Progenitor cell of endocrine pancreas (in vitro differentiated cells): ENCODE measurements at regions not wholly inside any gene's neighbourhood (a gene's known extent, or its start where the extent isn't known, plus 50 kb on each side); places are given as distances from the start of the nearest gene placed in this dataset.

Source experiments
- DNase-seq: peaks from one replicate; pipeline ENCODE4 v3.0.0; 2021; ENCODE audit warnings: low spot score; ENCODE audit not compliant: unreplicated experiment
- H3K27ac Mint-ChIP-seq: 2 replicates; pipeline ENCODE4 v1.8.0; 2021; ENCODE audit warnings: mild to moderate bottlenecking, moderate library complexity, mixed read lengths
- H3K27me3 Mint-ChIP-seq: 2 replicates; pipeline ENCODE4 v1.8.0; 2021; ENCODE audit warnings: mixed read lengths
- H3K36me3 Mint-ChIP-seq: 2 replicates; pipeline ENCODE4 v1.8.0; 2022; ENCODE audit warnings: mixed read lengths; ENCODE audit not compliant: insufficient read depth
- H3K4me1 Mint-ChIP-seq: 2 replicates; pipeline ENCODE4 v1.8.0; 2021; ENCODE audit warnings: low read depth, mixed read lengths
- H3K4me3 Mint-ChIP-seq: 2 replicates; pipeline ENCODE4 v1.8.0; 2021; ENCODE audit warnings: low read depth, mild to moderate bottlenecking, moderate library complexity, mixed read lengths
- H3K9me3 Mint-ChIP-seq: 2 replicates; pipeline ENCODE4 v1.8.0; 2021; ENCODE audit warnings: low read depth, mixed read lengths
- TF ChIP-seq, protein P1 (sequence below): fragments of 200-600 bp; sonication (generic); IDR thresholded peaks from one replicate; pipeline ENCODE4 v1.5.0; 2021; ENCODE audit warnings: antibody characterized with exemption, mild to moderate bottlenecking; ENCODE audit not compliant: unreplicated experiment

DNA sequence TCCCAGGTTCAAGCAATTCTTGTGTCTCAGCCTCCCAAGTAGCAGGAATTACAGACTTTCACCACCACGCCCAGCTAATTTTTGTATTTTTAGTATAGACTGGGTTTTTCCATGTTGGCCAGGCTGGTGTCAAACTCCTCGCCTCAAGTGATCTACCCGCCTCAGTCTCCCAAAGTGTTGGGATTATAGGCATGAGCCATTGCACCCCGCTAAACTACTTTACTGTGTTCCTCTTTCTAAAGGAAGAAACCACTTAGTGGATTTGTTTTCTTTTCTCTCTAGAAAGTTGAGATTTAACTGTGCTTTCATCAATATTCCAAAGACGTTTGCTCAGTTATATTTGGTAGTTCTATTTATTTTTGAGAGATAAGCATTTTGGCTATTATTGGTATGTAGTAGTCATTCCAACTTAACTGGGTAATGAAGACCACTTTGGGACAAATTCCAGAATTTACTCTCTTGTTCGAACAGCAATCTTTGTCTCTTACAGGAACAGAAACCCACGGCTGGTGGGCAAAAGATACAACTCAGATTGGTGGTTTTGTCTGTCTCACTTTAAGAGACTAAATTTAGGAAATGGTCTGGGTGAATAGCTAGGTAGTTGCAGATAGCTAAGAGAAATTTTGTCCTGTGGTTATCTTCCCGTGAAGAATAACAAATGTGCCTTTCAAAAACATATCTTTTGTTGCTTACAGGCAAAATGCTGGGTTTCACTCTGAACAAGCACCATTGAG is 103.5 kb upstream of the CD55 start:
- H3K27ac Mint-ChIP-seq = no peak overlapping the region
- TF ChIP-seq, protein P1, sequence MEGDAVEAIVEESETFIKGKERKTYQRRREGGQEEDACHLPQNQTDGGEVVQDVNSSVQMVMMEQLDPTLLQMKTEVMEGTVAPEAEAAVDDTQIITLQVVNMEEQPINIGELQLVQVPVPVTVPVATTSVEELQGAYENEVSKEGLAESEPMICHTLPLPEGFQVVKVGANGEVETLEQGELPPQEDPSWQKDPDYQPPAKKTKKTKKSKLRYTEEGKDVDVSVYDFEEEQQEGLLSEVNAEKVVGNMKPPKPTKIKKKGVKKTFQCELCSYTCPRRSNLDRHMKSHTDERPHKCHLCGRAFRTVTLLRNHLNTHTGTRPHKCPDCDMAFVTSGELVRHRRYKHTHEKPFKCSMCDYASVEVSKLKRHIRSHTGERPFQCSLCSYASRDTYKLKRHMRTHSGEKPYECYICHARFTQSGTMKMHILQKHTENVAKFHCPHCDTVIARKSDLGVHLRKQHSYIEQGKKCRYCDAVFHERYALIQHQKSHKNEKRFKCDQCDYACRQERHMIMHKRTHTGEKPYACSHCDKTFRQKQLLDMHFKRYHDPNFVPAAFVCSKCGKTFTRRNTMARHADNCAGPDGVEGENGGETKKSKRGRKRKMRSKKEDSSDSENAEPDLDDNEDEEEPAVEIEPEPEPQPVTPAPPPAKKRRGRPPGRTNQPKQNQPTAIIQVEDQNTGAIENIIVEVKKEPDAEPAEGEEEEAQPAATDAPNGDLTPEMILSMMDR = no peak
- peaks cover 2% of the 10 kb centered on the region for H3K4me1 Mint-ChIP-seq
- no peak overlapping the region for H3K4me3 Mint-ChIP-seq
- peaks cover 9% of the 10 kb centered on the region for H3K9me3 Mint-ChIP-seq
- no peak for DNase-seq
- H3K27me3 Mint-ChIP-seq = peaks cover 3% of the 10 kb centered on the region
- H3K36me3 Mint-ChIP-seq = peaks cover 3% of the 10 kb centered on the region

DNA sequence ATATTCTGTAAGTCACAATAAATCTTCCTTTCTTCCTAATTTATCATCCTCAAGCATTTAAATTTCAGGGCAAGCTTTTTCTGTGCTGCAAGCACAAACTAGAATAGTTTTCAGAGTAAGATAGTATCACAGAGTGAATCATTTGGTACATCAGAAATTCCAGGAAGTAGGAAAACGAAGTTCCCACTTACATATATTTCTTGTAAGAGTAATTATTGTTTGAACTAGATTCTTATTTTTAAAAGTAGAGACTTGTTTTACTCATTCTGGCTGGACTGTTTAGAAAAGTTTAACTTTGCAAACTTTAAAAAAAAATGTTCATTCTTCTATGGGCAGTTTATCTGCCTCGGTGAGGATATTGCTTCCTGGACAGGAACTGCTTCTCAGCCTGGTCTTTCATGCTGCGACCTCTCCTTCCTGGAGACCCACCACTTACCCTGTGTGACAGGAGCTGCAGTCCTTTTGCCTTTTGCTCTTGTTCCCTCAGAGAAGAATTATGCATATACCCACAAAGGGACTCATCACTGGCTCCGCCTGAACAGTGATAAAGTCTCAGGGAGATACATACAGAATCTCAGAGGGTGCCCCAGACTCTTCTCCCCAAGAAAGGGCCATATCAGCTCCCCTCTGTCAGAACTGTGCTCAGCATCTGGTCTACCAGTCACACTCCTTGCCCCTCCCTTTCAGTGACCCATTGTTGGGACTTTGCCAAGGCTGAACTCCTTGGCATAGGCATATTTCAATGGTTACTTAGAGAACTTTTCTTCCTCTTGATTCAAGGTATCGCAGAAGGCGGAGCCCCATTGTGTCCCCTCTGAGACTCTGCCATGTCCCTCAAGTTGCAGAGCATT is 102.7 kb upstream of the CD55 start:
- peaks cover 2% of the 10 kb centered on the region for H3K4me1 Mint-ChIP-seq
- TF ChIP-seq, protein P1 = no peak
- H3K27ac Mint-ChIP-seq = no peak overlapping the region
- no peak for DNase-seq
- peaks cover 3% of the 10 kb centered on the region for H3K36me3 Mint-ChIP-seq
- H3K4me3 Mint-ChIP-seq = no peak overlapping the region
- peaks cover 7% of the 10 kb centered on the region for H3K27me3 Mint-ChIP-seq
- H3K9me3 Mint-ChIP-seq = peaks cover 9% of the 10 kb centered on the region

DNA sequence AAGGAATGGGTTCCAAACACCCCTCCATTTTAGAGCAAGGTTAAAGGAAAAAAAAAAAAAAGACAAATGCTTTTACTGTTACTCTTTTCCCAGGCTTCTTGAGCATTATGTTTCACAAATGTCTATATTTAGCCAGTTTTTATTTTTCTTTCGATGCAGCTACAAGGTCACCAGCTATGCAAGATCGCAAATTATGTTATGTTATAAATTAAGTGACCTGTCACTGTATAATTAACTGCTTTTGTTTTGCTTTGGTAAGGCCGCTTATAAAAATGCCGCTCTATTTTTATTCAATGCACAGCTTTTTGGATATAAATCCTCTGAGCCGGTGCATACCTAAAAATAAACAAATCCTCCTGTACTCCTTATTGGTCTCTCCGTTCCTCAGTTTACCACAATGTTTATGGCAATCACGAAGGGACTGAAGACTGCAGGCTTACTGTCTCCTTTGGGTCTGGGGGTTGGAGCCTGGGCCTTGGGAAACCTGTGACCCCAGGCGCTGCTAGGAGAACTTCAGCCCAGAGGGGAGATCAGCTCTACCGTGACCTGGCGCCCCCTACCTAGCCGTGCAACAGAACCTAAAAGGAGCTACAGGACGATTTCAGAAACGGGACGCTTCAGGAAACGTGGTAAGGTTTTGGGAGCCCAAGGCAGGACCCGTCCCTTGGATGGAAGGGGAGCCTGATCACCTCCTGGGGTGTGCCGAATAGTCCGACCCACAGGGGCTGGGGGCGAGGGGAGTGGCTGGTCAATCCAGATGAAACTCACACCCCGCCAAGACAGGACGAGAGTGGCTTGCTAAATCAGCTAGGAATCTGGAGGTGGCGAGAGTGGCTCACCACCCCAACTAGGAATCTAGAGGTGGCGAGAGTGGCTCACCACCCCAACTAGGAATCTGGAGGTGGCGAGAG is 101.2 kb upstream of the CD55 start:
- H3K27ac Mint-ChIP-seq = no peak overlapping the region
- DNase-seq = no peak
- peaks cover 2% of the 10 kb centered on the region for H3K4me1 Mint-ChIP-seq
- H3K4me3 Mint-ChIP-seq = no peak overlapping the region
- H3K9me3 Mint-ChIP-seq = no peaks in the 10 kb centered on the region
- H3K36me3 Mint-ChIP-seq = no peaks in the 10 kb centered on the region
- TF ChIP-seq, protein P1 = no peak
- H3K27me3 Mint-ChIP-seq = peaks cover 7% of the 10 kb centered on the region

DNA sequence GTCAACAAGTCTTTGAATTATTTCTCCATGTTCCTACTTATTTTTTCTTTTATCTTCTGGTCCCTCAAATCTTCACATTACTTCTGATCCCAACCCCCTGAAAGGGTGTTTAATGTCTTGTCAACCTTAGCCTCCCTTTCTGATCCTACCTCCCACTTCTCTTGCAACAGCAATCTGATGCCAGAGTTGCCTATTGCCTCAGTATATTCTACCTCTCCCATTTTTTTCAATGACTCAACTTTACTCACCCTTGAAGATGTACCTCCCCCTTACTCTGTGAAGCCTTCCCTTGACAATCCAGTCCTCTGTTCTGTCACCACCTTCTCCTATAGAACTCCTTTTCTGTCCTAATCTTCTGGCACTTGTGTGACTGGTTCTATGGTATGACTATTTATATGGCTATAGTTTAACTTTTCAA is 99.5 kb upstream of the CD55 start:
- H3K4me1 Mint-ChIP-seq = no peaks in the 10 kb centered on the region
- TF ChIP-seq, protein P1 = no peak
- no peak overlapping the region for H3K4me3 Mint-ChIP-seq
- no peaks in the 10 kb centered on the region for H3K36me3 Mint-ChIP-seq
- no peak for DNase-seq
- H3K9me3 Mint-ChIP-seq = no peaks in the 10 kb centered on the region
- H3K27me3 Mint-ChIP-seq = peaks cover 7% of the 10 kb centered on the region
- no peak overlapping the region for H3K27ac Mint-ChIP-seq

DNA sequence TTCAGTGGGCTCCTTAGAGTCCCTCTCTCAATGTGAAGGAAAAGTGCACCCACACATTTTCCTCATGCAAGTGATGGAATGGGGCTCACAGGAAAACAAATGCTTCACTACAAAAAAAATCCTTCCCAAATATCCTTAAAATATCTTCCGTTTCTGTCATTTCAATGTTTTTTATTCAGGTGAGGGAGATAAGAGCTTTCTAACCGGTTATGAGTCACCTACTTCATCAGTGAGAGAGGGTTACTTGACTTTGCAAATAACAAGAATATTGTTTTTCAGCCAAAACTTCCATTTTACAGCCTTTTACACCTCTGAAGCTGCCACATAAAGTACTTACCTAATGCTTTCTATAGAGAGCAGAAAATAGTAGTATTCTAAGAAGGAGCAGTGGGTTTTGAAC is 98.3 kb upstream of the CD55 start:
- TF ChIP-seq, protein P1 = no peak
- no peaks in the 10 kb centered on the region for H3K4me1 Mint-ChIP-seq
- H3K27ac Mint-ChIP-seq = no peak overlapping the region
- H3K27me3 Mint-ChIP-seq = peaks cover 7% of the 10 kb centered on the region
- no peaks in the 10 kb centered on the region for H3K36me3 Mint-ChIP-seq
- H3K4me3 Mint-ChIP-seq = no peak overlapping the region
- no peaks in the 10 kb centered on the region for H3K9me3 Mint-ChIP-seq
- no peak for DNase-seq
